Activated CD4-positive, alpha-beta T cell treated with anti-CD3 and anti-CD28 coated beads, Interleukin-2, amount 50 U/mL, for 24 hours (primary cell): ENCODE measurements at regions not wholly inside any gene's neighbourhood (a gene's known extent, or its start where the extent isn't known, plus 50 kb on each side); places are given as distances from the start of the nearest gene placed in this dataset.

Experiments used
- DNase-seq, 2 donors: peaks; one replicate each; pipeline ENCODE4 v3.0.0-alpha.2; 2020; ENCODE audit warnings: low read depth in 1 of 2, low spot score in 1 of 2

DNA sequence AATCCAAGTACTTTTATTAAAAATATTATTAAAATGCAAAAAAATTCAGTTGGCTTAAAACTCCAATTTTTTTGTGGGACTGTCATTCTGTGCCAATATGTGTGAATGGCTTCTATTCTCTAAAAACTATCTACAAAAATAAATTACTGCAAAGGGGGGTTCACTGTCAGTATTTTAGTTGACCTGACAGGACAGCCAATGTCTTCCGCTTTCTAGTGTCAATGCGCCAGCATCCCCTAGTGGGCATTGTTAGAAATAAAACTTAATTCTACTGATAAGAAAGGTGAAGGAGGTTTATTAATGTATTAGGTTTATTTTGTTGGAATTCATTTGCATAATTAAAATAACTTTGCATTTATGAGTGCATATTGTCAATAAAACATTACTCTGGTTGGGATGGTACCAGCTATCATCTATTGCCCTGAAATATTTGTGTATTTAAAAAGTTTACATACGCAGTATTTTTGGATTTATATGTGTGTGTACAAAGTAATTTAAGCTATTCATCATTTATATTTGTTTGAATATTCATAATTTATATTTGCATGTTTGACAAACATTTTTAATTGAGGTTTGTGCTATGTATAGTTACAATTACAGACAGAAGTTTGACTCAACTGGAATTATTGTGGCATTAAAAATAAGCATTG lies 527.2 kb downstream of the FLRT2 start:
- DNase-seq, result no peak

DNA sequence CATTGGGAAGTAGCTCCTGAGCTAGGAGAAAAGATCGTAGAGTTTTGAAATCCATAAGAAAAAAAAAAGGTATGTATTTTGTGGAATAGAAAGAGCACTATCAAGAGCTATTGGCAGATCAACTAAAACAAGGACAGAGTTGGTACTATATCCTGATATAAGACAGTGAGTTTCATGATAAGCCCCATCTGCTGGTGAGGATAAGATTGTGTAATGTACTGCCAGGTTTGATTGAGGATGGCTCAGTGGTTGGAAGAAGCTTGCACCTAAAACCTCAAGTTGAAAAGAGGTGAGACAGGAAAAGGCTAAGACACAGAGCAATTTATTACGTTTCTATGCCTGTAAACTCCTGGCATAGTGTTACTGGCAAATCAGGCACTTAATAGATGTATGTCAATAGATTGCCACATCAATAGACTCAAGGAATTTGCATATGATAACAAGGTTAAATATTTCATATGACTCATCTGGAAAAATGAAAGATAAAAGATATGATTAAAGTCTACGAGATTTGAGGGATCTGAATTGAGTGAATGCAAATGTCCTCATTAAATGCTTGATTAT lies 525.6 kb downstream of the FLRT2 start:
- DNase-seq, result no peak

DNA sequence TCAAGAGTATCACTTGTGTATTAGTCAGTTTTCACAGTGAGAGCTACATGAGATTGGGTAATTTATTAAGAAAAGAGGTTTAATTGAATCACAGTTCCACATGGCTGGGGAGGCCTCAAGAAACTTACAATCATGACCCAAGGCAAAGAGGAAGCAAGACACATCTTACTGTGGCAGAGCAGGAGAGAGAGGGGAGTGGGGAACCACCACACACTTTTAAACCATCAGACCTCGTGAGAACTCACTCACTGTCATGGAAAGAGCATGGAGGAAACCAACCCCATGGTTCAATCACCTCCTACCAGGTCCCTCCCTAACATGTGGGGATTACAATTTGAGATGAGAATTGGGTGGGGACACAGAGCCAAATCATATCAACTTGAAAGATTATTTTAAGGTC lies 522.9 kb downstream of the FLRT2 start:
- DNase-seq, result no peak

DNA sequence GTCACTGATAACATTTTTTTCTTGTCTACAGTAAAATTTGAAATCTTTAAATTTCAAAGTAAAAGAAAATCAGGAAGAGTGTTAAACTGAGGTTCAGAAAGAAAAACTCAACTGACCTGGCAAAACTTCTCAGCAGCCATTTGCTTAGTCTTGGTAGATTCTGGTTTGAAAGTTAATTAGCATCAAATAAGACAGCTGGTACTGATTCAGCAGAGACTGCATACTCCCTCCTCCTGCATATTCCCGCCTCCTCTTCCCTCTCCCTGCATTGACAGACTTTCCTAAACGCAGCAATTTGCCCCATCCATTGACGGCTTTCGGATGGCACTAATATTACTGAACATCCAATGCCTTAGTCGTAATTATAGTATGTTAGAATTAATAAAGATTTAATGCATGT lies 520.8 kb downstream of the FLRT2 start:
- no peak for DNase-seq

DNA sequence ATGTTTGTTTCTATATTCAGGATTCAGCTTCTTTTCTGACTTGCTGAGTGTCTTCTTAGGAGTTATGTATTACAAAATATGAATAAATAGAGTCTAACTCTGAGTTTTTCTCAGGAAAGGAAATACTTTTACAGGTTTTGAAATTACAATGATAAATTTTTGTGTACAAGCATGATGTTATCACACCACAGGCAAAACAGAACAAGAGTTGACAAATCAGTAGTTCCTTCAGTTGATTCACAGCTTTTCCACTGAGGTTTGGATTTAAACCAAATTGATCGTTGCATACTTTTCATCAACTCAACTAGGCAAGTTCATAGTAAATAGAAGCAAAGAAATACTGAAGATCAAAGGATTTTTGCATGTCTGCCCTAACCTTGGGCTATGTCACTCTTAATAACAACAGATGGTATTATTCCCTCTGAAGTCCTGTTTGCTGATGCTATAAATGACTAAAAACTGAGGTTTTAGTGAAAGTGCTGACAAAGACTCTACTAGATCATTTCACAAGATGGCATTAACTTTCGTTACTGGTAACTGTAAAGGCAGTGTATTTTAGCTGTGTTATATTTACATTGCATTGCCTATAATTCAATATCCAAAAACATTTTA lies 520.2 kb downstream of the FLRT2 start:
- no peak for DNase-seq

DNA sequence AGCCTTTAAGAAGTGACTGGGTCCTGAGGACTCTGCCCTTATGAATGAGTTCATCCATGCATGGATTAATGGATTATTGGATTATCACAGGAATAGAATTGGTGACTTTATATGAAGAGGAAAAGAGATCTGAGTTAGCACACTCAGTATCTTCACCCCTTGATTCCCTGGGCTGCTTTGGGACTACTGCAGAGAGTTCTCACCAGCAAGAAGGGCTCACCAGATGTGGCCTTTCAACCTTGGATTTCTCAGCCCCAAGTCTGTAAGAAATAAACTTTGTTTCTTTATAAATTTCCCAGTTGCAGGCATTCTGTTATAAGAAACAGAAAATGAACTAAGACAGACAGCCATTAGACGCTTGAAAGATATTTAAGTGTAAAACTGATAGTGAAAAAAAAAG lies 509.2 kb downstream of the FLRT2 start:
- DNase-seq, result no peak

DNA sequence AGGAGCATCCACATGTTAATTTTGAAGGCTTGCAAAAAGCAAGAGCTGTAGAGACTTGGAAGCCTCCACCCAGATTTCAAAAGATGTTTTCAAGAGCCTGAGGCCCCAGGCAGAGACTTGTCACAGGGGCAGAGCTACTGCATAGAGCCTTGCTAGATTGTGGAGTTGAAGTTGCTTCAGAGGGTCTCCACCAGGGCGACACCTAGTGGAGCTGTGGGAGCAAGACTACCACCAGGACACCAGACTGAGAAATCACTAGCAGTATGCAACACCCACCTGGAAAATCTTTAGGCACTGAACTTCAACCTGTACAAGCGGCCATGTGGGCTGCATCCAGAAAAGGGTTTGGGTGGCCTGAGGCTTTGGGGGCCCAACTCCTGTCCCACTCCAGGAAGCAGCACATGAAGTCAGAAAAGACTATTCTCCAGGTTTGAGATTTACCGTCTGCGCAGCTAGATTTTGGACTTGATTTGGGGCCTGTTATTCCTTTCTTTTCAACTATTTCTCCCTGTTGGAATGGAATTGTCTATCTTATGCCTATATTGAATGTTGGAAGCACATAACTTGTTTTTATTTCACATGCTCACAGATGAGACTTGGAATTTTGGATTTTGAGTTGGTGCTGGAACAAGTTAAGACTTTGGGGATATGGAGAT lies 508.6 kb downstream of the FLRT2 start:
- DNase-seq, result peak in 1 of 2 donors; percentile 17

DNA sequence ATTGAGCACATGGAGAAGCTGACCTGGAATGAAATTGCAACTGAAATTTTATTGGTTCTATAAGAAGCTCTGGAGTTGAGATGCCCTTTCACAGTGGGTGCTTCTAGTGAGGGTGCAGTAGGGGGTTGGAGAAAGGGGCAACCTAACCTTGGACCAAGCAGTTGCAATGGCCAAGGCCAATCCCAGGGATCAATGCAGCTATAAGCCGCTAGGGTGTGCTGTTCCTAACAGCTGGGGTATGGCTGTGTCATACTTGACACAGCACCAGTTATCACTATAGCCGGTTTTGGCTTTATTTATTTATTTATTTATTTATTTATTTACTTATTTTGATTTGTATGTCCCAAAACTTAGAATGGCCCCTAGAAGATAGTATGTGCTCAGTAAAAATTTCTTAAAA lies 505.9 kb downstream of the FLRT2 start:
- no peak for DNase-seq

DNA sequence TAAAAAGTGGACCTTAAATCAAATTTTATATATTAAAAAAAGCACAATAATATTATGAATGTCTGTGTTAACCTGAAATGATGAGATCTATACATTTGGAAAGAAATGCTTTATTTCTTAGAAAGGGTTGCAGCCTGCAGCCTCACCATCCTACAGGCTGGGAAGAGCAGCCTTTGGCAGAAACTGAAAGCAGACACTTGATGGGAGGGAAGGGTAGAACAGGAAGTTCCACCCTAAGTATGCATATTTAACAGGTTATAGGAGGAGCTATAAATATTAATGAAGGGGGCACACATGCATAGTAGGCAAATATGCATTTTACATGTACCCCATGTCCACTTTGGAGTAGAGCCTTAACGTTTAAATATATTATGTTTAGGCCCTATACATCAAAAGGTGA lies 498.0 kb downstream of the FLRT2 start:
- no peak for DNase-seq

DNA sequence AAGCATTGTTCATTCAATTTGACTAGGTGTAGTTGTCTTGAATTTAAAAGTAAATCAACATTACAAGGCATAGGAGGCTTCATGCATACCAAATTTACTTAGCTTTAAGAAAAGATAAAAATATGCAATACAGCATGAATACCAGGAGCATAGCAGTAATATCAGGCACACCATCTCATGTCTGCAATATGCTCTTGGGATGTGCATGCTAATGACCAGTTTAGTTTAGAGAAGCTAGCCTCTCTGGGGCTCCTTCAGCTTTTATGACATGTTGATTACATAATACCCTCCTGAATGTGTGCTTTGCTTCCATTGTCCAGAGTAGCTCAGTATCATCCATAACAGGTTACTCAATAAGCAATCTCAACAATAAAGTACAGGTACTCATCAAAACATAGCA lies 497.2 kb downstream of the FLRT2 start:
- no peak for DNase-seq

DNA sequence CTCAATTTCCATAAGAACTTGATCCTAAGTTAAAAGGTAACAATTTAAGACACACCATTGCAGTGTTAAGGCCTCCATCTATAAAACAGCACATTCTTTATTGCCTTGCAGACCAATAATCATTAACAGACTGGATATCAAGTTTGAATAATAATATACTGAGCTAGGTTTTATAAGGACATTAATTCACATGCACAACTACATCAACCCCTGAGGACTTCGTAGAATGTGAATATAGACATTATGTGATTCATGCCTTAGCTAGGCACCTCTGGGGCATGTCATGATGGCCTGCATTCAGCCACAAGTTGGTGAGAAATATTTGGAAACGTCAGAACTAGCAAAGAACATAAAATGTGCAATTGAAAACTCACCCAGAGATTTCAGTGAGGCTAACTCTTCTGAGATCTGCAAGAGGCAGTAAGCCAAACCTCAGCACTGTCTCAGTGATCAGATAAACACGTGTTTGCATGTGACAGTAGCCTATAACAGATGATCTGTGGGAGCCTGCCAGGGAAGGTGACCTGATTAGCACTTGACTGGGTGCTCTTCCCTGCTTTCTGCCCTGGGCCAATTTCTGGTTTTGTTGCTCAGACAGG lies 492.2 kb downstream of the FLRT2 start:
- no peak for DNase-seq

DNA sequence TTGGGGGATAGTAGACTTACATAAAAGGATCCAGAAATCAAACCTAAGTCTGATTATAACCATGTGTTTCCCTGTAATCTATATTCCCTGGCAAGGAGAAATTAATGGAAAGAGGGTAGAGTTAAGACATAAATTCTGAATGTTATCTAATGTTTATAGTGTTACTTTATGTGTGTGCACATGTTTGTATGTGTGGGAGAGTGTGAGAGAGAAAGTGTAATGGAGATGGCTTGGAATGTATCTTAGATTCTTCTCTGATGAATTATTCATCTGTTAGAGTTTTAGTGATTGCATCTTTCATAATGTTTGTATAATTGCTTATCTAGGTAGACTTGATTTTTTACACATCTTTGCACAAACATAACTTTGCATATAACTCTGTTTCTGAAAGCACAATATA lies 490.9 kb downstream of the FLRT2 start:
- DNase-seq, result no peak

DNA sequence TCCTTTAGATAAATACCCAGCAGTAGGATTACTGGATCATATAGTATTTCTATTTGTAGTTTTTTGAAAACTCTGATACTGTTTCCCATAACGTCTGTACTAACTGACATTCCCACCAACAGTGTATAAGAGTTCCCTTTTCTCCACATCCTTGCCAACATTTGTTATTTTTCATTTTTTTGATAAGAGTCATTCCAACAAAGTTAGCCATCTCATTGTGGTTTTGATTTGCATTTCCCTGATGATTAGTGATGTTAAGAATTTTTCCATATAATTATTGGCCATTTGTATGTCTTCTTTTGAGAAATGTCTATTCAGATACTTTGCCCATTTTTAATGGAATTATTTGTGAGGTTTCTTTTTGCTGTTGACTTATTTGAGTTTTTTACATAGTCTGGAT lies 486.0 kb downstream of the FLRT2 start:
- DNase-seq, result no peak

DNA sequence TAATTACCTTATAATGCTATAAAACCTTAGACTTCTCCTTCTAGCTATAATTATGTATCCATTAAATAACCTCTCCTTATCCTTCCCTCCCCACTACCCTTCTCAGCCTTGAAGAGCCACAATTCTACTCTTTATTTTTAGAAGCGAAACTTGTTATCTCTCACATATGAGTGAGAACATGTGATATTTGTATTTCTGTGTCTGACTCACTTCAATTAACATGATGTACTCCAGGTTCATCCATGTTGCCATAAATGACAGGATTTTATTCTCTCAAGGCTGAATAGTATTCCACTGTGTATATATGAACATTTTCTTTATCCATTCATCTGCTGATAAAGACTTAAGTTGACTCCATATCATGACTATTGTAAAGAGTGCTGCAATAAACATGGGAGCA lies 485.6 kb downstream of the FLRT2 start:
- no peak for DNase-seq

DNA sequence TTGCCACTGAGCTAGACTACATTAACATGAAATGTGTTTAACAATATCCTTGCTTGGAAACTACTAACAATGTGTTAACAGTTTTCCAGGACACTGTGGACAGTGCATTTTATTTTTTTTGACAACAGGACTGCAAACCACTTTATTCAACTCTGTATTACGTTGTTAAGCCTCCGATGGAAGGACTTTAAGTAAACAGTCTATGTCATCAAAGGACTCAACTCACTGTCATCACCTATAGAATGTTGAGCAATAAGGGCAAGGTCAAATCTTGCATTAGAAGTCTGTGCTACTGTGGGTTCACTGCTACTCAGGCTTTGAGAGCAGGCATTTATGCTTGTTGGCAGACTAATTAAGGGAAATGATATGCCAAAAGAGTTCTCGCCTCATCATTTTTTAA lies 483.7 kb downstream of the FLRT2 start:
- DNase-seq, result no peak

DNA sequence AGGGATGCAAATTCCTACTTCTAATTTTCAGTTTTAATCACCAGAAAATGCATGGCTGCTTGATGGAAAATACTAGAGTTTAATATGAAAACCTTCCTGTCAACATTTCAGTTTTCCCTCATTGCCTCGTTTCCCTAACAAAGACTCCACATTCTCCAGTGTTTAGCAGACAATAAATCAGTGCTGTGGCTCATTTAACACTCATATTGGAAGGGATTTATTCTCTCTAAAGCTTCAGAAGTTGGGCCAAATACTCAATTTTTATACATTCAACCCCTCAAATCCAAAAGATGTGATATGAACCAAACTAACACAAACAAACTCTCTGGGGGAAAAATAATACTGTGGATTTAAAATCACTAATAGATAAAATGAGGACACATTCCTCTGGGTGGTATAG lies 482.5 kb downstream of the FLRT2 start:
- no peak for DNase-seq

DNA sequence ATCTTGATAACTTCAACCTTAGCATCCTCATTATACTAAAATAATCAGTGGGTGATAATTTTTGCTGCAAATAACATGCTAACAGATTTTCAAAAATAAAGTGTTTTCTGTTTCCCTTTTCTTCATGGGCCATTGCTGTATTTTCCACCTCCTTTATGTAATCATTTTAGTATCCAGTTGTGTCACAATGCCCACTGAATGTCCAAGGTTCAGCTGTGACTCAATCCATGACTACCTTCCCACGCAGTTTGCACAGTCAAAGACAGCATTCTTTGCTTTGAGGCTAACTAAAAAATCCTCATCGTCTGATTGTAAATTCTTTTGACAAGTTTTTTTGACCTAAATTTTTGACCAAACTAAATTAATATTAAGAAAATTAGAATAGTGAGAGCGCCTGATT lies 474.1 kb downstream of the FLRT2 start:
- DNase-seq, result no peak

DNA sequence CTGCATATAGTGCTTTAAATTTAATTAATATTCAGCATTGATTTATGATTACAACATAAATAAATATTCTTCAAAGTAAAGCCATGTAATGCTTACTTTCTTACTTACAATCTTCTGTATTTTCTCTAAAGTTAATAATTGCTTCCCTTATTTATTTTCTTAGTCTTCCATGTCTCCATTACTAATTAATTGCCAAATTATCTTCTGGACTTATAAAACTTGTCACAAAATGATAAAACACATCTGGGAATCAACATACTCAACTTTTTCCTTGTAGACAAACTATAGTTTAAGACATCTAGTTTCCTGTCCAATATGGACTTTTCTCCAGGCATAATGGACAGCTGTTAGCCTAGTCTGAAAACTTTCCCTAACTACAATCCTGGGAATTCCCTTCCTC lies 466.6 kb downstream of the FLRT2 start:
- DNase-seq, result no peak

DNA sequence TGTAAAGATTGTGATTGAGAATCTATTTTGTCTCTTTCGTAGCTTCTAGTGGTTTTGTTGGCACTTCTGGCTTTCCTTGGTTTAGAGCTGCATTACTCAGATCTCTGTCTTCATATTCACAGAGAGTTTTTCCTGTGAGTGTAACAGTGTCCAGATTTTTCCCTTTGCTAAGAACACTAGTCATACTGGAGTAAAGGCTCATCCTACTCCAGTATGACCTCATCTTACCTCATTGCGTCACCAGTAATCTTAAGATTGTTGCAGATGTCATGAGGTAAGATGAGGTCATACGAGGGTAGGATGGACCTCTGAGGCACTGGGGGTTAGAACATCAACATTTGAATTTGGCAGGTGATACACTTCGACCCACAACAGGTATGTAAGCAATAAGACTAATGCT lies 461.2 kb downstream of the FLRT2 start:
- DNase-seq, result no peak

DNA sequence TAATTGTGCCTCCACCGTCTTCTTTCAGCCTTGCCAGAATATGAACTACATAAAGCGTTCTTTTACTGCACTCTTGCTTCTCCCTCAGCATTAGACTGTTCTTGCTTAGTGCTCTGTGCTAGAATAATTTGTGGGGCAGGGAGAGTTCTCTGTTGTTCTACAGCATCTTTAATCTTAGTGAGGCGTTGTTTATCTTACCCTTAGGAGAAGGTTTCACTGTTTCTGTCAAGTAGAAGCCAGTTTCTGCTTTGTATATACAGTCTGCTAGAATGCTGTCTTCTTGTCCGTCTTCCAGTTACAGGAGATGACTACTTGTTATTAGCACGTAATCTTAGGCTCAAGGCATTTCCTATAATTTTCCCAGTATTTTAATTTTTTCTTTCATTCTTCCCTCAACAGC lies 458.0 kb downstream of the FLRT2 start:
- DNase-seq, result no peak

DNA sequence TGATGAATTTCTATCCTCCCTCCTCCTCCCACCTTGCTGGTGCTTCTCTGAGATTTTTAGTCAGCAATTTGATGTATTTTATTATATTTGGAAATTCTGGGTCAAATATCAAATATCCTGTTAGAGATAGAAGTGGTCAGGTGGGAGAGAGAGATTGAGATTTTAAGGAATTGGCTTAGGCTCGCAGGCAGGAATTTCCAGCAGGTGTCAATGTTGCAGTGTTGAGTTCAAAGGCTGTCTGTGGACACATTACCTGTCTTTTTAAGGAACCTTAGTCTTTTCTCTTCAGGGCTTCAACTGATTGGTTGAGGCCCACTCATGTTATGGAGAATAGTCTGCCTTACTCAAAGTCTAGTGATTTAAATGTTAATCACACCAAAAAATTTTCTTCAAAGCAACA lies 457.3 kb downstream of the FLRT2 start:
- DNase-seq, result no peak

DNA sequence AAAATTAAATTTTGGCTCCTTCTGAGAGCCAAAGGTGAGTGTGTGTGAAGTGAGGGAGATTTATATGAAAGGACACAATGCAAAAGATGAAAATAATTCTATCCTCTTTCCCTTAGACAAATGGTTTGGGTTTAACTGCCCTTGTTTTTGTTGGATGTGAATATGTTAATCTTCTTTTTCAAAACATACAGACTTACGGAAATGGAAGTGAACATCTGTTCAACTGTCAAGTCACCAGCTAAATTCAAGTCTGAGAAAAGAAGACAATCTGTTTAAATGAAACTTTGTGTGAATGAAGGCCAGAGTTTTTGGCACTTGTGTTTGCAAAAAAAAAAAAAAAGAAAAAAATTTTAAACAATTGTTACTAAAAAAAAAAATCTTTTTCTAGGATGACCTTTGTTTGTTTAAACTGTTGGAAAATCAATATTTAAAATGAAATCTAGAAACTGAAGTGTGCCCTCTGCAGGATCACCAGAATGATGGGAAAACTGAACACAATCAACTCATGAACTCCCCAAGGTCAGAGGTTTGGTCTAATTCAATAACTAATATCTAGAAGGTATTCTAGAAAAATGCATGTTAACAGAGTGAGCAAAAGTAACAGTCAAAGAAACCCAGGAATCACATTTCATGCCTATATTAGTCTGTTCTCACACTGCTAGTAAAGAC lies 448.8 kb downstream of the FLRT2 start:
- no peak for DNase-seq
